HEK293 (cell line): ENCODE measurements at regions not wholly inside any gene's neighbourhood (a gene's known extent, or its start where the extent isn't known, plus 50 kb on each side); places are given as distances from the start of the nearest gene placed in this dataset.

Experiments
- ZNF157 ChIP-seq: fragments of 450-650 bp; formaldehyde crosslinking; IDR thresholded peaks from 2 replicates; pipeline ENCODE4 v1.5.1; 2016; ENCODE audit warnings: missing biosample characterization, missing genetic modification characterization
- ZNF23 ChIP-seq: fragments of 450-650 bp; formaldehyde crosslinking; IDR thresholded peaks from 2 replicates; pipeline ENCODE4 v1.5.1; 2016; ENCODE audit warnings: missing biosample characterization, missing genetic modification characterization, borderline replicate concordance
- ZNF274 ChIP-seq, 2 experiments: fragments of 200-500 bp in 1 of 2; fragments of 450-650 bp in 1 of 2; sonication (Bioruptor generic) in 1 of 2; formaldehyde crosslinking in 1 of 2; IDR thresholded peaks; 2 replicates each; pipeline versions ENCODE4 v1.5.1 to v1.6.1; 2014 to 2016; ENCODE audit warnings: borderline replicate concordance in 1 of 2, inconsistent platforms in 1 of 2, low read length in 1 of 2, missing biosample characterization in 1 of 2, missing genetic modification characterization in 1 of 2
- ZNF416 ChIP-seq: fragments of 450-650 bp; formaldehyde crosslinking; IDR thresholded peaks from 2 replicates; pipeline ENCODE4 v1.5.1; 2016; ENCODE audit warnings: missing biosample characterization, missing genetic modification characterization
- ZNF529 ChIP-seq: fragments of 450-650 bp; formaldehyde crosslinking; IDR thresholded peaks from 2 replicates; pipeline ENCODE4 v1.5.1; 2017; ENCODE audit warnings: missing genetic modification characterization, missing biosample characterization; ENCODE audit not compliant: insufficient replicate concordance
- TF ChIP-seq, protein P1 (sequence below): fragments of 450-650 bp; formaldehyde crosslinking; IDR thresholded peaks from 2 replicates; pipeline ENCODE4 v1.5.1; 2016; ENCODE audit warnings: missing biosample characterization, missing genetic modification characterization
- TF ChIP-seq, protein P2 (sequence below): fragments of 450-650 bp; formaldehyde crosslinking; conservative IDR thresholded peaks from 2 replicates; pipeline ENCODE4 v1.5.1; 2016; ENCODE audit warnings: low read depth, missing biosample characterization, missing genetic modification characterization
- TF ChIP-seq, protein P3 (sequence below): fragments of 450-650 bp; formaldehyde crosslinking; IDR thresholded peaks from 2 replicates; pipeline ENCODE4 v1.5.1; 2016; ENCODE audit warnings: missing biosample characterization, missing genetic modification characterization, low read depth

DNA sequence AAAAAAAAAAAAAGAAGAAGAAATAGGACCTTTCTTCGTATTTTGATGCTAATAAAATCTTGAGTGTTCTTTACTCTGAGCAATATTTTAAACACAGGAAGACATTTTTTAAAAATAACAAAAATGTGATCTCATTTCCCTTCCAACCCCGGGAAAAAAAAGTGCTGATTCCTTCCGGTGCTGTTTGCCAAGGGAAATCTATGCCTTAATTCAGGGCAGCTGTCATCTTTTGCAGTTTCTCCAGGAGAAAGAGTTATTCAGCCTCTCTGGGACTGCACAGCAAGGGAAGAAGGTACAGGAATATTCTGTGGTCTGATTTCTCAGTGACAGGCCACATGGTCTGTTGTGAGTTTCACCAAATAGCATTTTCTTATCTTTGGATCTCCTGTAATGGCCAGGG lies 291.9 kb upstream of the IRX1 start:
- TF ChIP-seq, protein P1, sequence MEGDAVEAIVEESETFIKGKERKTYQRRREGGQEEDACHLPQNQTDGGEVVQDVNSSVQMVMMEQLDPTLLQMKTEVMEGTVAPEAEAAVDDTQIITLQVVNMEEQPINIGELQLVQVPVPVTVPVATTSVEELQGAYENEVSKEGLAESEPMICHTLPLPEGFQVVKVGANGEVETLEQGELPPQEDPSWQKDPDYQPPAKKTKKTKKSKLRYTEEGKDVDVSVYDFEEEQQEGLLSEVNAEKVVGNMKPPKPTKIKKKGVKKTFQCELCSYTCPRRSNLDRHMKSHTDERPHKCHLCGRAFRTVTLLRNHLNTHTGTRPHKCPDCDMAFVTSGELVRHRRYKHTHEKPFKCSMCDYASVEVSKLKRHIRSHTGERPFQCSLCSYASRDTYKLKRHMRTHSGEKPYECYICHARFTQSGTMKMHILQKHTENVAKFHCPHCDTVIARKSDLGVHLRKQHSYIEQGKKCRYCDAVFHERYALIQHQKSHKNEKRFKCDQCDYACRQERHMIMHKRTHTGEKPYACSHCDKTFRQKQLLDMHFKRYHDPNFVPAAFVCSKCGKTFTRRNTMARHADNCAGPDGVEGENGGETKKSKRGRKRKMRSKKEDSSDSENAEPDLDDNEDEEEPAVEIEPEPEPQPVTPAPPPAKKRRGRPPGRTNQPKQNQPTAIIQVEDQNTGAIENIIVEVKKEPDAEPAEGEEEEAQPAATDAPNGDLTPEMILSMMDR (tag by site-specific recombination) = no peak
- TF ChIP-seq, protein P2, sequence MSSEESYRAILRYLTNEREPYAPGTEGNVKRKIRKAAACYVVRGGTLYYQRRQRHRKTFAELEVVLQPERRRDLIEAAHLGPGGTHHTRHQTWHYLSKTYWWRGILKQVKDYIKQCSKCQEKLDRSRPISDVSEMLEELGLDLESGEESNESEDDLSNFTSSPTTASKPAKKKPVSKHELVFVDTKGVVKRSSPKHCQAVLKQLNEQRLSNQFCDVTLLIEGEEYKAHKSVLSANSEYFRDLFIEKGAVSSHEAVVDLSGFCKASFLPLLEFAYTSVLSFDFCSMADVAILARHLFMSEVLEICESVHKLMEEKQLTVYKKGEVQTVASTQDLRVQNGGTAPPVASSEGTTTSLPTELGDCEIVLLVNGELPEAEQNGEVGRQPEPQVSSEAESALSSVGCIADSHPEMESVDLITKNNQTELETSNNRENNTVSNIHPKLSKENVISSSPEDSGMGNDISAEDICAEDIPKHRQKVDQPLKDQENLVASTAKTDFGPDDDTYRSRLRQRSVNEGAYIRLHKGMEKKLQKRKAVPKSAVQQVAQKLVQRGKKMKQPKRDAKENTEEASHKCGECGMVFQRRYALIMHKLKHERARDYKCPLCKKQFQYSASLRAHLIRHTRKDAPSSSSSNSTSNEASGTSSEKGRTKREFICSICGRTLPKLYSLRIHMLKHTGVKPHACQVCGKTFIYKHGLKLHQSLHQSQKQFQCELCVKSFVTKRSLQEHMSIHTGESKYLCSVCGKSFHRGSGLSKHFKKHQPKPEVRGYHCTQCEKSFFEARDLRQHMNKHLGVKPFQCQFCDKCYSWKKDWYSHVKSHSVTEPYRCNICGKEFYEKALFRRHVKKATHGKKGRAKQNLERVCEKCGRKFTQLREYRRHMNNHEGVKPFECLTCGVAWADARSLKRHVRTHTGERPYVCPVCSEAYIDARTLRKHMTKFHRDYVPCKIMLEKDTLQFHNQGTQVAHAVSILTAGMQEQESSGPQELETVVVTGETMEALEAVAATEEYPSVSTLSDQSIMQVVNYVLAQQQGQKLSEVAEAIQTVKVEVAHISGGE (tag by site-specific recombination) = no peak
- TF ChIP-seq ZNF157 (tag by site-specific recombination) (no peak), ZNF274 (IDR thresholded peaks at IDR 0.05; ENCODE audit: low read length) (no peak), ZNF274 (tag by site-specific recombination; IDR thresholded peaks at IDR 0.05; ENCODE audit: borderline replicate concordance) (no peak), ZNF23 (tag by site-specific recombination) (no peak), ZNF529 (tag by site-specific recombination) (no peak), ZNF416 (tag by site-specific recombination) (no peak)
- TF ChIP-seq, protein P3, sequence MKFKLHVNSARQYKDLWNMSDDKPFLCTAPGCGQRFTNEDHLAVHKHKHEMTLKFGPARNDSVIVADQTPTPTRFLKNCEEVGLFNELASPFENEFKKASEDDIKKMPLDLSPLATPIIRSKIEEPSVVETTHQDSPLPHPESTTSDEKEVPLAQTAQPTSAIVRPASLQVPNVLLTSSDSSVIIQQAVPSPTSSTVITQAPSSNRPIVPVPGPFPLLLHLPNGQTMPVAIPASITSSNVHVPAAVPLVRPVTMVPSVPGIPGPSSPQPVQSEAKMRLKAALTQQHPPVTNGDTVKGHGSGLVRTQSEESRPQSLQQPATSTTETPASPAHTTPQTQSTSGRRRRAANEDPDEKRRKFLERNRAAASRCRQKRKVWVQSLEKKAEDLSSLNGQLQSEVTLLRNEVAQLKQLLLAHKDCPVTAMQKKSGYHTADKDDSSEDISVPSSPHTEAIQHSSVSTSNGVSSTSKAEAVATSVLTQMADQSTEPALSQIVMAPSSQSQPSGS (tag by site-specific recombination) = no peak
